H1 (cell line): ENCODE measurements at regions not wholly inside any gene's neighbourhood (a gene's known extent, or its start where the extent isn't known, plus 50 kb on each side); places are given as distances from the start of the nearest gene placed in this dataset.
A peak's percentile ranks its signal among the peaks of the same experiment; 100 is the strongest.

Experiments
- CTCF ChIA-PET: fragments of 300-600 bp; sonication (Branson Sonifier 250); formaldehyde crosslinking; loops from one replicate; lab custom pipeline; 2021; ENCODE audit not compliant: partially characterized antibody; lab: Charles Lee
- POLR2A ChIA-PET: fragments of 300-600 bp; sonication (Branson Sonifier 250); formaldehyde crosslinking; loops from one replicate; lab custom pipeline; 2021; ENCODE audit warnings: inconsistent platforms; ENCODE audit not compliant: partially characterized antibody; lab: Charles Lee
- DNase-seq, 2 experiments: peaks; one replicate each; pipeline versions ENCODE4 v3.0.0 to v3.0.0-alpha.2; 2010 to 2022; ENCODE audit warnings: low spot score in 2 of 2, low read depth in 1 of 2, mixed read lengths in 1 of 2
- FAIRE-seq: peaks from 2 replicates; lab custom pipeline; 2011; peaks lifted over from hg19 to GRCh38; lab: Jason Lieb, UNC
- H2AFZ ChIP-seq: 2 replicates; pipeline ENCODE4 v1.8.1; 2012; ENCODE audit warnings: low read length, inconsistent platforms
- H2AK5ac ChIP-seq: 2 replicates; pipeline ENCODE4 v1.6.1; 2013; ENCODE audit warnings: low read depth, low read length
- H2BK120ac ChIP-seq: replicated peaks from 2 replicates; pipeline ENCODE3; 2013; ENCODE audit warnings: low read depth, low read length, inconsistent platforms
- H2BK12ac ChIP-seq: 2 replicates; pipeline ENCODE4 v1.6.1; 2013; ENCODE audit warnings: low read depth, low read length
- H2BK15ac ChIP-seq: 2 replicates; pipeline ENCODE4 v1.6.1; 2013; ENCODE audit warnings: low read length
- H2BK20ac ChIP-seq: 2 replicates; pipeline ENCODE4 v1.6.1; 2013; ENCODE audit warnings: low read length
- H2BK5ac ChIP-seq: 2 replicates; pipeline ENCODE4 v1.6.1; 2013; ENCODE audit warnings: low read depth, low read length
- H3K14ac ChIP-seq: 2 replicates; pipeline ENCODE4 v1.6.1; 2013; ENCODE audit warnings: inconsistent platforms; ENCODE audit not compliant: insufficient read length
- H3K18ac ChIP-seq: 2 replicates; pipeline ENCODE4 v1.6.1; 2013; ENCODE audit warnings: low read length; ENCODE audit errors: extremely low read depth
- H3K23ac ChIP-seq: 2 replicates; pipeline ENCODE4 v1.6.1; 2013; ENCODE audit warnings: inconsistent platforms; ENCODE audit not compliant: insufficient read length
- H3K23me2 ChIP-seq: 2 replicates; pipeline ENCODE4 v1.6.1; 2013; ENCODE audit warnings: low read depth, low read length
- H3K27ac ChIP-seq: 2 replicates; pipeline ENCODE4 v1.6.1; 2011; ENCODE audit warnings: low read depth, low read length, inconsistent platforms
- H3K27me3 ChIP-seq, 4 experiments: replicated peaks in 1 of 4; 1 replicate in 1 of 4; 2 replicates in 3 of 4; pipeline versions ENCODE4 v1.6.1 to v1.8.1; 2011 to 2013; ENCODE audit warnings: low read length in 3 of 4, mild to moderate bottlenecking in 3 of 4, inconsistent platforms in 2 of 4, mixed read lengths in 2 of 4, moderate library complexity in 1 of 4; ENCODE audit not compliant: control insufficient read depth in 3 of 4, insufficient read depth in 3 of 4; ENCODE audit errors: extremely low read depth in 1 of 4
- H3K36me3 ChIP-seq, 4 experiments: 2 replicates each; pipeline versions ENCODE4 v1.6.1 to v1.8.1; 2011 to 2013; ENCODE audit warnings: mild to moderate bottlenecking in 4 of 4, low read length in 3 of 4, moderate library complexity in 2 of 4, control low read depth in 1 of 4, inconsistent platforms in 1 of 4; ENCODE audit not compliant: insufficient read depth in 4 of 4, control insufficient read depth in 2 of 4
- H3K4ac ChIP-seq: replicated peaks from 2 replicates; pipeline ENCODE3; 2013; ENCODE audit warnings: low read length, low read depth, mixed read lengths, inconsistent platforms; ENCODE audit not compliant: insufficient read length
- H3K4me1 ChIP-seq, 4 experiments: replicated peaks in 1 of 4; 1 replicate in 1 of 4; 2 replicates in 3 of 4; pipeline versions ENCODE4 v1.6.1 to v1.8.1; 2011 to 2013; ENCODE audit warnings: low read length in 3 of 4, inconsistent platforms in 2 of 4, mixed read lengths in 1 of 4; ENCODE audit not compliant: insufficient read depth in 4 of 4, control insufficient read depth in 3 of 4
- H3K4me2 ChIP-seq, 2 experiments: 2 replicates each; pipeline versions ENCODE4 v1.6.1 to v1.8.1; 2011 to 2013; ENCODE audit warnings: low read depth in 2 of 2, low read length in 2 of 2, control low read depth in 1 of 2, inconsistent platforms in 1 of 2, mild to moderate bottlenecking in 1 of 2; ENCODE audit not compliant: insufficient read depth in 1 of 2
- H3K4me3 ChIP-seq, 4 experiments: fragments of 200-600, 300-600 bp in 1 of 4; sonication (generic), shearing (Covaris generic), sonication (Bioruptor Twin) in 1 of 4; 2 replicates each; pipeline versions ENCODE4 v1.5.1 to v1.8.1; 2011 to 2016; ENCODE audit warnings: low read length in 4 of 4, low read depth in 3 of 4, control low read depth in 2 of 4, inconsistent platforms in 2 of 4, mild to moderate bottlenecking in 2 of 4, mixed read lengths in 1 of 4, moderate library complexity in 1 of 4; ENCODE audit not compliant: insufficient read depth in 2 of 4; ENCODE audit errors: extremely low read depth in 1 of 4
- H3K56ac ChIP-seq: replicated peaks from 2 replicates; pipeline ENCODE3; 2013; ENCODE audit warnings: low read depth, mild to moderate bottlenecking, mixed read lengths, low read length, inconsistent platforms; ENCODE audit not compliant: insufficient read length
- H3K79me1 ChIP-seq: 2 replicates; pipeline ENCODE4 v1.6.1; 2013; ENCODE audit warnings: low read depth, low read length, control low read depth
- H3K79me2 ChIP-seq, 2 experiments: 2 replicates each; pipeline versions ENCODE4 v1.6.1 to v1.8.1; 2012 to 2013; ENCODE audit warnings: low read length in 2 of 2, mild to moderate bottlenecking in 2 of 2, inconsistent platforms in 1 of 2; ENCODE audit not compliant: insufficient read depth in 2 of 2, control insufficient read depth in 1 of 2
- H3K9ac ChIP-seq, 4 experiments: replicated peaks in 1 of 4; 1 replicate in 1 of 4; 2 replicates in 3 of 4; pipeline versions ENCODE4 v1.6.1 to v1.8.1; 2011 to 2013; ENCODE audit warnings: low read depth in 3 of 4, low read length in 3 of 4, control low read depth in 2 of 4, mild to moderate bottlenecking in 2 of 4, moderate library complexity in 2 of 4, inconsistent platforms in 1 of 4; ENCODE audit errors: extremely low read depth in 1 of 4
- H3K9me3 ChIP-seq, 2 experiments: 2 replicates each; pipeline versions ENCODE4 v1.6.1 to v1.8.1; 2012 to 2013; ENCODE audit warnings: mild to moderate bottlenecking in 2 of 2, moderate library complexity in 2 of 2, control low read depth in 1 of 2, inconsistent platforms in 1 of 2, low read depth in 1 of 2, low read length in 1 of 2, mixed read lengths in 1 of 2; ENCODE audit not compliant: insufficient read depth in 2 of 2
- H4K20me1 ChIP-seq, 2 experiments: replicated peaks in 1 of 2; 2 replicates each; pipeline versions ENCODE3 to v1.8.1; 2011 to 2013; ENCODE audit warnings: inconsistent platforms in 2 of 2, low read length in 2 of 2, mild to moderate bottlenecking in 1 of 2; ENCODE audit not compliant: insufficient read depth in 2 of 2, control insufficient read depth in 1 of 2
- H4K5ac ChIP-seq: 2 replicates; pipeline ENCODE4 v1.6.1; 2013; ENCODE audit warnings: low read length, low read depth, mixed read lengths, inconsistent platforms; ENCODE audit not compliant: insufficient read length
- H4K8ac ChIP-seq: 2 replicates; pipeline ENCODE4 v1.8.0; 2013; ENCODE audit warnings: mild to moderate bottlenecking, moderate library complexity, low read length, inconsistent platforms; ENCODE audit not compliant: insufficient read depth; ENCODE audit errors: extremely low read depth
- H4K91ac ChIP-seq: replicated peaks from 2 replicates; pipeline ENCODE3; 2013; ENCODE audit warnings: low read length, mixed read lengths, inconsistent platforms; ENCODE audit not compliant: insufficient read length
- CEBPB ChIP-seq: IDR thresholded peaks from 2 replicates; pipeline ENCODE4 v1.6.1; 2012; ENCODE audit warnings: low read depth, low read length
- CTCF ChIP-seq, 3 experiments: IDR thresholded peaks; 1 replicate in 2 of 3; 2 replicates in 1 of 3; pipeline versions ENCODE4 v1.5.1 to v1.6.1; 2011; ENCODE audit warnings: low read length in 3 of 3, mild to moderate bottlenecking in 3 of 3, inconsistent platforms in 2 of 3, low read depth in 1 of 3, moderate library complexity in 1 of 3; ENCODE audit not compliant: insufficient read depth in 1 of 3; ENCODE audit errors: control extremely low read depth in 1 of 3
- E2F6 ChIP-seq: IDR thresholded peaks from 2 replicates; pipeline ENCODE4 v1.6.1; 2012; ENCODE audit warnings: inconsistent platforms
- HDAC2 ChIP-seq, 2 experiments: fragments of 300-600 bp in 1 of 2; sonication (generic) in 1 of 2; IDR thresholded peaks; 2 replicates each; pipeline ENCODE4 v1.6.1; 2011 to 2012; ENCODE audit warnings: low read depth in 2 of 2, low read length in 2 of 2, mild to moderate bottlenecking in 2 of 2, moderate library complexity in 2 of 2, borderline replicate concordance in 1 of 2, inconsistent platforms in 1 of 2
- JUND ChIP-seq: IDR thresholded peaks from 2 replicates; pipeline ENCODE4 v1.6.1; 2011; ENCODE audit warnings: mild to moderate bottlenecking, improper control_type of control experiment, low read length
- KDM1A ChIP-seq: fragments of 200-600, 300-600 bp; sonication (generic); IDR thresholded peaks from 2 replicates; pipeline ENCODE4 v1.7.1; 2016; ENCODE audit warnings: mild to moderate bottlenecking, low read length, borderline replicate concordance
- NANOG ChIP-seq: IDR thresholded peaks from 2 replicates; pipeline ENCODE4 v1.6.1; 2011; ENCODE audit warnings: low read length, low read depth, mild to moderate bottlenecking, inconsistent platforms; ENCODE audit not compliant: insufficient read depth, poor library complexity, severe bottlenecking
- RXRA ChIP-seq: IDR thresholded peaks from 2 replicates; pipeline ENCODE4 v1.6.1; 2011; ENCODE audit warnings: low read depth, mild to moderate bottlenecking, low read length, moderate library complexity; ENCODE audit not compliant: insufficient read depth
- WGBS, 2 experiments: shearing (Covaris generic) in 1 of 2; methylation state at CpG; one replicate each; pipeline versions ENCODE4 v1.1.6 to v1.1.7; 2013 to 2015; ENCODE audit warnings: low lambda C conversion rate in 2 of 2, mixed read lengths in 2 of 2, inconsistent platforms in 1 of 2, low coverage in 1 of 2, missing lambda C conversion rate in 1 of 2; ENCODE audit not compliant: insufficient replicate concordance in 2 of 2, insufficient coverage in 1 of 2, insufficient read length in 1 of 2; ENCODE audit errors: extremely low coverage in 1 of 2, missing lambda C conversion rate in 1 of 2; 5-methylcytosine and 5-hydroxymethylcytosine counted together

- POLR2A ChIA-PET = interaction anchor here (1.0 kb wide), 1 partner anchor 11 kb away, joined by 3 read pairs; no protein-coding TSS in a partner anchor
- 88% methylated on average over 7 of the region's 7 CpGs; no CpG with 5 or more reads in 1 of the 2 experiments for WGBS, 2 experiments
- no peak for FAIRE-seq
These were observed 178.4 kb downstream of the MACROH2A1 start for GRCh38 chr5:135220394-135221186.

More at GRCh38 chr5:135220394-135221186, 178.4 kb downstream of the MACROH2A1 start:
- peak in 1 of 2 experiments; percentile 24 for DNase-seq
- Histone ChIP-seq H3K4me1 (no peaks in the 10 kb centered on the region), H2BK20ac (no peak overlapping the region), H3K79me2 (no peaks in the 10 kb centered on the region), H2AK5ac (no peak overlapping the region), H4K20me1 (no peaks in the 10 kb centered on the region), H3K4me3 (no peak overlapping the region), H3K23me2 (no peaks in the 10 kb centered on the region), H3K4me2 (no peak overlapping the region), H2BK15ac (no peak overlapping the region), H3K27ac (no peak overlapping the region), H3K9ac (no peak overlapping the region), H4K8ac (no peak overlapping the region), H3K27me3 (no peaks in the 10 kb centered on the region), H2AFZ (no peak overlapping the region), H3K56ac (no peak overlapping the region), H2BK12ac (no peak overlapping the region), H3K79me1 (no peaks in the 10 kb centered on the region), H3K9me3 (no peaks in the 10 kb centered on the region), H4K5ac (no peak overlapping the region), H3K23ac (no peak overlapping the region), H3K14ac (no peak overlapping the region), H2BK120ac (no peak overlapping the region), H3K36me3 (no peaks in the 10 kb centered on the region), H3K4ac (no peak overlapping the region), H3K18ac (no peak overlapping the region), H2BK5ac (no peak overlapping the region), H4K91ac (no peak overlapping the region)
- CTCF ChIA-PET = interaction anchor here (0.6 to 1.7 kb wide), 2 partner anchors 10 to 18 kb away, joined by 3 to 4 read pairs; no protein-coding TSS in a partner anchor
- TF ChIP-seq KDM1A (no peak), NANOG (no peak), E2F6 (no peak), HDAC2 (IDR thresholded peaks at IDR 0.05; ENCODE audit: borderline replicate concordance in 1 of 2, low read depth in 2 of 2, low read length in 2 of 2) (no peak), RXRA (no peak), CEBPB (no peak), CTCF (IDR thresholded peaks at IDR 0.05; ENCODE audit: control extremely low read depth in 1 of 3, insufficient read depth in 1 of 3, low read depth in 1 of 3, low read length in 3 of 3) (no peak), JUND (no peak)
